ENCODE measurements at regions not wholly inside any gene's neighbourhood (a gene's known extent, or its start where the extent isn't known, plus 50 kb on each side); places are given as distances from the start of the nearest gene placed in this dataset.

- no peak for TF ChIP-seq CTCF (IDR thresholded peaks at IDR 0.05)
- TF ChIP-seq SMC3 (IDR thresholded peaks at IDR 0.05; ENCODE audit: low read depth, low read length): no peak
- TF ChIP-seq RAD21 (IDR thresholded peaks at IDR 0.05; ENCODE audit: low read length): no peak
- no peak for TF ChIP-seq TCF12 (IDR thresholded peaks at IDR 0.05)
- TF ChIP-seq FOXJ3 (CRISPR knock-in tag; IDR thresholded peaks at IDR 0.05): no peak
- no peak for TF ChIP-seq JUND (IDR thresholded peaks at IDR 0.05)
Measured at GRCh38 chr20:11255860-11256259, 582.1 kb upstream of the JAG1 start.
